ENCODE measurements at regions not wholly inside any gene's neighbourhood (a gene's known extent, or its start where the extent isn't known, plus 50 kb on each side); places are given as distances from the start of the nearest gene placed in this dataset.

- H3K9me3 Mint-ChIP-seq, result peaks cover 7% of the 10 kb centered on the region
Observed at GRCh38 chr4:14719053-14719452, 283.2 kb upstream of the CPEB2 start.

DNA sequence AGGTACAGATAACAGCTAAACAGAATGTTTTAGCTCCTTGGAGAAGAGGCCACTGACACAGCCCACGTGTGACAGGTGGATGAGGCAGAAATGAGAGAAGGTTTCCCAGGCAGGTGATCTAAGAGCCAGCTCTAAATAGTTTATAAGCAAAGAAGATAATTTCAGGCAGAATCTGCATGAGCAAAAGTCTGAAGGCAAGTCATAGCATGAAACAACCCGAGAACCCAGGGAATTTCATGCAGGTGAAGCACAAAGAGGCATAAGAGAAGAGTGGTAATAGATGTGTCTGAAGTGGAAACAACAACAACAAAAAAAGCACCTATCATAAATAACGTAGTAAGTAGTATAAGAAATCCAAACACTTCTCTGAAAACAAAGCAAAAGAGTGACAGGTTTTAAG lies 275.8 kb upstream of the CPEB2 start:
- ChIA-PET CTCF (no interaction called here), POLR2A (no interaction called here)
- TF ChIP-seq, protein P1, sequence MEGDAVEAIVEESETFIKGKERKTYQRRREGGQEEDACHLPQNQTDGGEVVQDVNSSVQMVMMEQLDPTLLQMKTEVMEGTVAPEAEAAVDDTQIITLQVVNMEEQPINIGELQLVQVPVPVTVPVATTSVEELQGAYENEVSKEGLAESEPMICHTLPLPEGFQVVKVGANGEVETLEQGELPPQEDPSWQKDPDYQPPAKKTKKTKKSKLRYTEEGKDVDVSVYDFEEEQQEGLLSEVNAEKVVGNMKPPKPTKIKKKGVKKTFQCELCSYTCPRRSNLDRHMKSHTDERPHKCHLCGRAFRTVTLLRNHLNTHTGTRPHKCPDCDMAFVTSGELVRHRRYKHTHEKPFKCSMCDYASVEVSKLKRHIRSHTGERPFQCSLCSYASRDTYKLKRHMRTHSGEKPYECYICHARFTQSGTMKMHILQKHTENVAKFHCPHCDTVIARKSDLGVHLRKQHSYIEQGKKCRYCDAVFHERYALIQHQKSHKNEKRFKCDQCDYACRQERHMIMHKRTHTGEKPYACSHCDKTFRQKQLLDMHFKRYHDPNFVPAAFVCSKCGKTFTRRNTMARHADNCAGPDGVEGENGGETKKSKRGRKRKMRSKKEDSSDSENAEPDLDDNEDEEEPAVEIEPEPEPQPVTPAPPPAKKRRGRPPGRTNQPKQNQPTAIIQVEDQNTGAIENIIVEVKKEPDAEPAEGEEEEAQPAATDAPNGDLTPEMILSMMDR (IDR thresholded peaks at IDR 0.05), result no peak
- Mint-ChIP-seq H3K4me1 (no peaks in the 10 kb centered on the region), H3K27ac (no peak overlapping the region), H3K9me3 (peaks cover 2% of the 10 kb centered on the region), H3K27me3 (no peaks in the 10 kb centered on the region), H3K36me3 (ENCODE audit: low read depth) (no peaks in the 10 kb centered on the region), H3K4me3 (no peak overlapping the region)
- DNase-seq (no peak), ATAC-seq (ENCODE audit: low read depth) (no peak)
- intact Hi-C loops (cut with micrococcal nuclease), result no loop called here

More at GRCh38 chr4:14719053-14719452, 283.2 kb upstream of the CPEB2 start:
- no peaks in the 10 kb centered on the region for H3K4me1 Mint-ChIP-seq
- ChIA-PET POLR2A (no interaction called here), CTCF (no interaction called here)
- TF ChIP-seq, protein P1 (IDR thresholded peaks at IDR 0.05), result no peak
- ATAC-seq (ENCODE audit: low read depth) (no peak), DNase-seq (no peak)
- no peaks in the 10 kb centered on the region for H3K27me3 Mint-ChIP-seq
- H3K27ac Mint-ChIP-seq, result no peak overlapping the region
- intact Hi-C loops (cut with micrococcal nuclease), result no loop called here
- no peaks in the 10 kb centered on the region for H3K36me3 Mint-ChIP-seq (ENCODE audit: low read depth)
- no peak overlapping the region for H3K4me3 Mint-ChIP-seq

DNA sequence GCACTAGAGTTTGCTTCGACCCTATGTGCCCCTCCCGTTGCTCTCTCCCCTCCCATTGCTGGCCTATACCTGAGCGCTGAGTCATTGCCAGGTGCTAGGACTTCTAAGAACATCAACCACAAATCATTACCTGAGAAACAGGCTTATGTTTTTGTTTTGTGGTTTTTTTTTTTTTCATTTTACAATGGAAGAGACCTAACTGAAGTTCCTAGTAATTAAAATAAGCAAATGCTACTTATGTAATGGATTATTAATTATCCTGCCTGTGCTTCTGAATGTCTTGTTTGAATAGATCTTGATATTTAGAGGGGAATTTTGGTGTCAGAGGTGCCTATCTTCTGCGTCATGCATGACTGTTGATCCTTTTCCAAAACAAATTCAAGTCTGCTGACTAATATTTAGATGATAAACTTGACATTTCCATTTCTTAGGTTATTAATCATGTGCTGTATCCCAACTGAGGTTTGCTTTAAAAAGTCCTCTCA lies 275.4 kb upstream of the CPEB2 start:
- H3K27me3 Mint-ChIP-seq, result no peaks in the 10 kb centered on the region
- ATAC-seq (ENCODE audit: low read depth) (no peak), DNase-seq (no peak)
- H3K36me3 Mint-ChIP-seq (ENCODE audit: low read depth), result no peaks in the 10 kb centered on the region
- H3K27ac Mint-ChIP-seq, result no peak overlapping the region
- no peaks in the 10 kb centered on the region for H3K4me1 Mint-ChIP-seq
- TF ChIP-seq, protein P1 (IDR thresholded peaks at IDR 0.05), result no peak
- intact Hi-C loops (cut with micrococcal nuclease), result no loop called here
- H3K9me3 Mint-ChIP-seq, result no peaks in the 10 kb centered on the region
- ChIA-PET CTCF (no interaction called here), POLR2A (no interaction called here)
- no peak overlapping the region for H3K4me3 Mint-ChIP-seq

DNA sequence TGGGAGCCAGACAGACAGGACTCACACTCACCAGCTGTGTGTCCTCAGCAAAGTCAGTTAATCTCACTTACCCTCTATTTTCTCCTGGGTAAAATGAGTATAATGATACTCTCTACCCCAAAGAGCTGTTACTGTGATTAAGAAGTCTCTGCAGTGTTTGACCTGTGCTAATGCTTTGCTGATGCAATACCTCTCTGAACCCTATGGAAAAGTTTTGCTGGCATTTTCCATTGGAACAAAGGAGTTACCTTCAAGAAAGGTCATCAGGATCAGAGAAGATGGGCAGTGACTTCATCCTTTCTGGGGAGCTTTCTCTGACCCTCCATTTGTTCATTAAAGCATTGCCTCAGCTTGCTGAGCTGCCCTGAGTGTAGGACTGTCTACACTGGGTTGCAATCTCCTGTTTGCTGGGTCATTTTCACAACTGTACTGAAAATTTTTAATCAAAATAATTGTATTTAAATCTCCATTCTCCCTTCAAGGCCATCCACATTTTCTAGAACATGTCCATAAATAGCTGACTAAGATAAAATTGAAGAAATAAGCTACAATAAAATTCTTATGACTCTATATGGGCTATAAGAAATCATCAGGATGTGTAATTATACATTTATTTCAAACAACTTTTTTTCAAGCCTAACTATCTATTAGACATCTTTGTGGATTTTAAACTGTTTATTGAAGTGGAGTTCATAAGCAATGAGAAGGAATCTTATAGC lies 272.8 kb upstream of the CPEB2 start:
- CTCF ChIA-PET, result interaction anchor here (0.5 kb wide), 1 partner anchor 690 kb away, joined by 3 read pairs; no protein-coding TSS in a partner anchor
- H3K4me1 Mint-ChIP-seq, result no peaks in the 10 kb centered on the region
- TF ChIP-seq, protein P1 (IDR thresholded peaks at IDR 0.05), result no peak
- no peak overlapping the region for H3K27ac Mint-ChIP-seq
- no peaks in the 10 kb centered on the region for H3K27me3 Mint-ChIP-seq
- no peak for ATAC-seq (ENCODE audit: low read depth)
- H3K4me3 Mint-ChIP-seq, result no peak overlapping the region
- POLR2A ChIA-PET, result no interaction called here
- no peak for DNase-seq
- intact Hi-C loops (cut with micrococcal nuclease), result no loop called here
- H3K9me3 Mint-ChIP-seq, result peaks cover 4% of the 10 kb centered on the region
- H3K36me3 Mint-ChIP-seq (ENCODE audit: low read depth), result no peaks in the 10 kb centered on the region

DNA sequence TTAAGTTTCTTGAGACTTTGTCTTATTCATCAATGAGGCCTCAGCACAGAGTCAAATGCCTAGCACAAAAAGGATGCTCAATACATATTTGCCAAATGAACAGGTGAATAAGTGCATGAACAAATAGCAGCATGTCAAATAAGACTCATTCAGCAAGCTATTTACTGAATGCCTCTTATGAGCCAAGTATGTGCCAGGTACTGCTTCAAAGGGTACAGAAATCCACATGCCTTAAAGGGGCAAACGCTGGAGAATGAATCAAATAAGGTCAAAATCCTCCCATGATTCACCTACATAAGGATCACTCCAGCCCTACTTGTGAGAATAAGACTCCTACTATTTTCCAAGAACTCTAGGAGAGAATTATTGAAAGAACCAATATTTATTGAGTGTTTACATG lies 260.2 kb upstream of the CPEB2 start:
- Mint-ChIP-seq H3K27me3 (peaks cover 2% of the 10 kb centered on the region), H3K27ac (no peak overlapping the region), H3K4me3 (no peak overlapping the region), H3K9me3 (no peaks in the 10 kb centered on the region), H3K36me3 (ENCODE audit: low read depth) (no peaks in the 10 kb centered on the region), H3K4me1 (no peaks in the 10 kb centered on the region)
- ChIA-PET POLR2A (no interaction called here), CTCF (no interaction called here)
- intact Hi-C loops (cut with micrococcal nuclease), result no loop called here
- TF ChIP-seq, protein P1 (IDR thresholded peaks at IDR 0.05), result no peak
- no peak for ATAC-seq (ENCODE audit: low read depth)
- DNase-seq, result no peak

Measured in activated B cell treated with CpG ODN at 0.5 μM for 24 hours (primary cell).